CD4-positive, alpha-beta T cell treated with Interleukin-6 for 4 hours (primary cell): ENCODE measurements at regions not wholly inside any gene's neighbourhood (a gene's known extent, or its start where the extent isn't known, plus 50 kb on each side); places are given as distances from the start of the nearest gene placed in this dataset.

Experiments
- DNase-seq: peaks from one replicate; pipeline ENCODE4 v3.0.0-alpha.2; 2020; ENCODE audit warnings: mixed read lengths

GRCh38 chr9:8262625-8263622 is 463.3 kb upstream of the DMAC1 start:
- no peak for DNase-seq

- DNase-seq = no peak
Observed at GRCh38 chr9:8261737-8262136, 462.2 kb upstream of the DMAC1 start.

GRCh38 chr9:8259028-8259427 is 459.4 kb upstream of the DMAC1 start:
- no peak for DNase-seq

- DNase-seq = no peak
Observed at GRCh38 chr9:8256880-8257279, 457.3 kb upstream of the DMAC1 start.

- no peak for DNase-seq
Observed at GRCh38 chr9:8255850-8256249, 456.3 kb upstream of the DMAC1 start.

GRCh38 chr9:8254541-8254940 is 455.0 kb upstream of the DMAC1 start:
- no peak for DNase-seq

- DNase-seq = no peak
Observed at GRCh38 chr9:8252445-8252844, 452.9 kb upstream of the DMAC1 start.

GRCh38 chr9:8251566-8251965 is 452.0 kb upstream of the DMAC1 start:
- DNase-seq = no peak

- no peak for DNase-seq
Observed at GRCh38 chr9:8244505-8245092, 445.0 kb upstream of the DMAC1 start.

- DNase-seq = no peak
Observed at GRCh38 chr9:8241201-8241600, 441.6 kb upstream of the DMAC1 start.

- no peak for DNase-seq
Observed at GRCh38 chr9:8237096-8237495, 437.5 kb upstream of the DMAC1 start.

- DNase-seq = no peak
Observed at GRCh38 chr9:8235489-8235888, 435.9 kb upstream of the DMAC1 start.

- no peak for DNase-seq
Observed at GRCh38 chr9:8234316-8234715, 434.7 kb upstream of the DMAC1 start.

GRCh38 chr9:8232726-8233125 is 433.1 kb upstream of the DMAC1 start:
- DNase-seq = no peak

- no peak for DNase-seq
Observed at GRCh38 chr9:8229226-8229625, 429.6 kb upstream of the DMAC1 start.

- no peak for DNase-seq
Observed at GRCh38 chr9:8224381-8224801, 424.8 kb upstream of the DMAC1 start.

GRCh38 chr9:8223861-8224260 is 424.3 kb upstream of the DMAC1 start:
- DNase-seq = no peak

- DNase-seq = no peak
Observed at GRCh38 chr9:8221462-8221861, 421.9 kb upstream of the DMAC1 start.

GRCh38 chr9:8208465-8208864 is 408.9 kb upstream of the DMAC1 start:
- DNase-seq = no peak

- DNase-seq = no peak
Observed at GRCh38 chr9:8207596-8207995, 408.0 kb upstream of the DMAC1 start.

GRCh38 chr9:8206720-8207119 is 407.1 kb upstream of the DMAC1 start:
- DNase-seq = no peak

- DNase-seq = no peak
Observed at GRCh38 chr9:8205576-8205975, 406.0 kb upstream of the DMAC1 start.

GRCh38 chr9:8189881-8190280 is 390.3 kb upstream of the DMAC1 start:
- no peak for DNase-seq

GRCh38 chr9:8188723-8189407 is 389.3 kb upstream of the DMAC1 start:
- DNase-seq = no peak
